ENCODE measurements at regions not wholly inside any gene's neighbourhood (a gene's known extent, or its start where the extent isn't known, plus 50 kb on each side); places are given as distances from the start of the nearest gene placed in this dataset.

DNA sequence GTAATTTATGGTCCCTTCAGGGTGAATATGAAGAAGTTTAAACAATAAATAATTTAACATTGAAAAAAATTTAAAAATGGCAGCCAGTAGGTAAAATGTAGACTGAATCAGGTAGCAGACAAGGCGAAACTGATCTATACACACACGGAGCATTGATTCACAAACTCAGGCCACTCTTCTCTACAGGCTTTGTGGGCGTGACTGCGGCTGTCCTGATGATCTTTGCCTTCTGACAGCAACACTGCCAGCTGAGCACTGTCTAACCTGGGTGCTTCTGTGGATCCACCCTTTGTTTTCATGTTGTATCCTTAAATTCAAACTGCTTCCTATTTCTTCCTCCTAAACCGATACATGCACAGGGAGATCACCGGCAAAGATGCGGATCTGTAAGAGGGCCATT lies 315.4 kb upstream of the ADCY2 start:
- no peak for TF ChIP-seq POLR2A (IDR thresholded peaks at IDR 0.05)
- TF ChIP-seq, protein P1, sequence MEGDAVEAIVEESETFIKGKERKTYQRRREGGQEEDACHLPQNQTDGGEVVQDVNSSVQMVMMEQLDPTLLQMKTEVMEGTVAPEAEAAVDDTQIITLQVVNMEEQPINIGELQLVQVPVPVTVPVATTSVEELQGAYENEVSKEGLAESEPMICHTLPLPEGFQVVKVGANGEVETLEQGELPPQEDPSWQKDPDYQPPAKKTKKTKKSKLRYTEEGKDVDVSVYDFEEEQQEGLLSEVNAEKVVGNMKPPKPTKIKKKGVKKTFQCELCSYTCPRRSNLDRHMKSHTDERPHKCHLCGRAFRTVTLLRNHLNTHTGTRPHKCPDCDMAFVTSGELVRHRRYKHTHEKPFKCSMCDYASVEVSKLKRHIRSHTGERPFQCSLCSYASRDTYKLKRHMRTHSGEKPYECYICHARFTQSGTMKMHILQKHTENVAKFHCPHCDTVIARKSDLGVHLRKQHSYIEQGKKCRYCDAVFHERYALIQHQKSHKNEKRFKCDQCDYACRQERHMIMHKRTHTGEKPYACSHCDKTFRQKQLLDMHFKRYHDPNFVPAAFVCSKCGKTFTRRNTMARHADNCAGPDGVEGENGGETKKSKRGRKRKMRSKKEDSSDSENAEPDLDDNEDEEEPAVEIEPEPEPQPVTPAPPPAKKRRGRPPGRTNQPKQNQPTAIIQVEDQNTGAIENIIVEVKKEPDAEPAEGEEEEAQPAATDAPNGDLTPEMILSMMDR (IDR thresholded peaks at IDR 0.05) = no peak

Measured in esophagus squamous epithelium (tissue), 4 donors.